ENCODE measurements at regions not wholly inside any gene's neighbourhood (a gene's known extent, or its start where the extent isn't known, plus 50 kb on each side); places are given as distances from the start of the nearest gene placed in this dataset.

DNA sequence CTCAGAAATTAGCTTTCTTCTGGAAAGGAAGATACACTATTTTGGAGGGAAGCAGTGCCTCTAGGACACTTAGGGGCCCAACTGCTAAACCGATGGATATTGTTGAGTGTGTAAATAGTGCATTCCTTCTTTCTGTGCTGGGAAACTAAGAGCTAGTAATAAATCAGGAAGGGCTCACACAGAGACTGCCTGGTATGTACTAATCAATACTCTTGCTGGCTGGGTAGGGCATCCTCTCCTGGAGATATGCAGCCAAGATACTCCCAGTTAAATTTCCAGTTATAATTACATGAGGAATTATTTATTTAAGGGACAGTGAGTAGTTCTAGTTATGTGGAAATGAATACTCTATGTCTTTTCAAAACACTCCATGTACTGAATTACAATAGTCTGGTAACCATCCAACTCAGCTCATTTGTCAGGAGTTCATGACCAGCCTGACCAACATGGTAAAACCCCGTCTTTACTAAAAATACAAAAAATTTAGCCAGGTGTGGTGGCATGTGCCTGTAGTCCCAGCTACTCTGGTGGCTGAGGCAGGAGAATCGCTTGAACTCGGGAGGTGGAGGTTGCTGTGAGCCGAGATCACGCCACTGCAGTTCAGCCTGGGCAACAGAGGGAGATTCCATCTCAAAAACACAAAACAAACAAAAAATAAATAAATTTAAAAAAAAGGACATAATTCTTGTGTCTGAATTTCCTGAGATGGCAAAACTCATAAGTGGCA lies 100.0 kb downstream of the OR2B2 start:
- Histone ChIP-seq H3K56ac (ENCODE audit: extremely low read depth, insufficient read depth, low read length) (no peak overlapping the region), H3K18ac (ENCODE audit: low read depth, low read length) (no peak overlapping the region), H2BK120ac (ENCODE audit: low read depth, low read length) (no peak overlapping the region), H2AK5ac (ENCODE audit: low read depth, low read length) (no peak overlapping the region), H3K9ac (ENCODE audit: low read depth, low read length) (no peak overlapping the region), H3K23ac (ENCODE audit: low read depth, low read length) (peak overlapping the region; percentile 73; the same call in 1 of the 2 replicates), H3K36me3 (ENCODE audit: control insufficient read depth, insufficient read depth, low read length) (no peaks in the 10 kb centered on the region), H3K27me3 (ENCODE audit: control insufficient read depth, insufficient read depth, low read length) (no peaks in the 10 kb centered on the region), H3K4me2 (ENCODE audit: low read depth, low read length) (peak overlapping the region; percentile 45), H3K9me3 (ENCODE audit: control insufficient read depth, insufficient read depth, low read length) (no peaks in the 10 kb centered on the region), H2AFZ (replicated peaks; ENCODE audit: low read length, poor library complexity) (no peak overlapping the region), H3K4me1 (ENCODE audit: control insufficient read depth, insufficient read depth, low read length) (peaks cover 2% of the 10 kb centered on the region; the same call in 1 of the 2 replicates), H2AK9ac (replicated peaks; ENCODE audit: low read depth, low read length, poor library complexity) (no peak overlapping the region), H4K8ac (ENCODE audit: low read depth in 2 of 2, low read length in 2 of 2) (no peak overlapping the region), H3K4me3 (ENCODE audit: insufficient read depth, low read depth, low read length) (no peak overlapping the region), H3K14ac (replicated peaks; ENCODE audit: low read depth, low read length) (no peak overlapping the region), H4K91ac (ENCODE audit: insufficient read depth, low read depth, low read length) (no peak overlapping the region), H4K5ac (ENCODE audit: low read depth, low read length) (peak overlapping the region; percentile 26; the same call in 1 of the 2 replicates), H2BK5ac (ENCODE audit: low read depth, low read length, poor library complexity, severe bottlenecking) (no peak overlapping the region), H3K4ac (ENCODE audit: low read depth, low read length) (0 out of 2 replicates have a peak overlapping the region, but pooled peaks have one; percentile 30), H2BK15ac (ENCODE audit: low read depth, low read length) (no peak overlapping the region), H4K20me1 (ENCODE audit: insufficient read depth, low read length) (no peaks in the 10 kb centered on the region), H3K27ac (ENCODE audit: insufficient read depth, low read length) (no peak overlapping the region; the same call in 1 of the 2 replicates), H2BK20ac (ENCODE audit: low read depth, low read length) (no peak overlapping the region), H3K79me1 (ENCODE audit: low read depth in 1 of 2, low read length in 2 of 2) (no peaks in the 10 kb centered on the region), H3K9me1 (ENCODE audit: insufficient read depth, low read length) (no peaks in the 10 kb centered on the region)
- POLR2A ChIA-PET (ENCODE audit: unreplicated experiment): interaction anchor here (1.5 kb wide), 1 partner anchor 81 kb away, joined by 5 read pairs; a partner anchor contains a TSS
- dilution Hi-C loops (cut with HindIII; ENCODE audit: low sequenced_read_pairs, unreplicated experiment) (no loop called here), intact Hi-C loops (cut with micrococcal nuclease) (no loop called here), in situ Hi-C loops (cut with MboI; ENCODE audit: low sequenced_read_pairs) (loop anchor here (10.0 to 25.0 kb wide), 2 partner anchors 1500 to 1777 kb away; a partner anchor contains a TSS)
- BruUV-seq (replicated peaks): no TSS peak
- no peak for DNase-seq
- CTCF ChIA-PET: interaction anchor here (1.7 kb wide), 1 partner anchor 83 kb away, joined by 5 read pairs; no protein-coding TSS in a partner anchor
- ATAC-seq (ENCODE audit: low read depth): no peak
- 0% methylated on average over 1 of the region's 6 CpGs; no CpG with 5 or more reads in 1 of the 2 experiments for WGBS, 2 experiments (ENCODE audit: extremely low coverage in 2 of 2, insufficient read length in 1 of 2)
- TF ChIP-seq RAD21 (IDR thresholded peaks at IDR 0.05; ENCODE audit: low read length): no peak
- no peak for TF ChIP-seq NFE2L2 (IDR thresholded peaks at IDR 0.05; ENCODE audit: low read depth, low read length)
- no peak for TF ChIP-seq BHLHE40 (IDR thresholded peaks at IDR 0.05; ENCODE audit: low read depth, low read length)
- TF ChIP-seq, protein P1, sequence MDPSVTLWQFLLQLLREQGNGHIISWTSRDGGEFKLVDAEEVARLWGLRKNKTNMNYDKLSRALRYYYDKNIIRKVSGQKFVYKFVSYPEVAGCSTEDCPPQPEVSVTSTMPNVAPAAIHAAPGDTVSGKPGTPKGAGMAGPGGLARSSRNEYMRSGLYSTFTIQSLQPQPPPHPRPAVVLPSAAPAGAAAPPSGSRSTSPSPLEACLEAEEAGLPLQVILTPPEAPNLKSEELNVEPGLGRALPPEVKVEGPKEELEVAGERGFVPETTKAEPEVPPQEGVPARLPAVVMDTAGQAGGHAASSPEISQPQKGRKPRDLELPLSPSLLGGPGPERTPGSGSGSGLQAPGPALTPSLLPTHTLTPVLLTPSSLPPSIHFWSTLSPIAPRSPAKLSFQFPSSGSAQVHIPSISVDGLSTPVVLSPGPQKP (IDR thresholded peaks at IDR 0.05; ENCODE audit: borderline replicate concordance, low read depth, low read length): no peak
- TF ChIP-seq POLR2A (IDR thresholded peaks at IDR 0.05; ENCODE audit: low read depth, low read length): no peak
- no peak for TF ChIP-seq CHD1 (IDR thresholded peaks at IDR 0.05; ENCODE audit: low read depth, low read length)
- no peak for TF ChIP-seq MAFK (IDR thresholded peaks at IDR 0.05; ENCODE audit: low read depth, low read length)
- TF ChIP-seq MAZ (IDR thresholded peaks at IDR 0.05; ENCODE audit: borderline replicate concordance, low read depth, low read length): no peak
- TF ChIP-seq, protein P2, sequence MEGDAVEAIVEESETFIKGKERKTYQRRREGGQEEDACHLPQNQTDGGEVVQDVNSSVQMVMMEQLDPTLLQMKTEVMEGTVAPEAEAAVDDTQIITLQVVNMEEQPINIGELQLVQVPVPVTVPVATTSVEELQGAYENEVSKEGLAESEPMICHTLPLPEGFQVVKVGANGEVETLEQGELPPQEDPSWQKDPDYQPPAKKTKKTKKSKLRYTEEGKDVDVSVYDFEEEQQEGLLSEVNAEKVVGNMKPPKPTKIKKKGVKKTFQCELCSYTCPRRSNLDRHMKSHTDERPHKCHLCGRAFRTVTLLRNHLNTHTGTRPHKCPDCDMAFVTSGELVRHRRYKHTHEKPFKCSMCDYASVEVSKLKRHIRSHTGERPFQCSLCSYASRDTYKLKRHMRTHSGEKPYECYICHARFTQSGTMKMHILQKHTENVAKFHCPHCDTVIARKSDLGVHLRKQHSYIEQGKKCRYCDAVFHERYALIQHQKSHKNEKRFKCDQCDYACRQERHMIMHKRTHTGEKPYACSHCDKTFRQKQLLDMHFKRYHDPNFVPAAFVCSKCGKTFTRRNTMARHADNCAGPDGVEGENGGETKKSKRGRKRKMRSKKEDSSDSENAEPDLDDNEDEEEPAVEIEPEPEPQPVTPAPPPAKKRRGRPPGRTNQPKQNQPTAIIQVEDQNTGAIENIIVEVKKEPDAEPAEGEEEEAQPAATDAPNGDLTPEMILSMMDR (conservative IDR thresholded peaks at IDR 0.05; ENCODE audit: low read depth, low read length): no peak
- TF ChIP-seq, protein P3, sequence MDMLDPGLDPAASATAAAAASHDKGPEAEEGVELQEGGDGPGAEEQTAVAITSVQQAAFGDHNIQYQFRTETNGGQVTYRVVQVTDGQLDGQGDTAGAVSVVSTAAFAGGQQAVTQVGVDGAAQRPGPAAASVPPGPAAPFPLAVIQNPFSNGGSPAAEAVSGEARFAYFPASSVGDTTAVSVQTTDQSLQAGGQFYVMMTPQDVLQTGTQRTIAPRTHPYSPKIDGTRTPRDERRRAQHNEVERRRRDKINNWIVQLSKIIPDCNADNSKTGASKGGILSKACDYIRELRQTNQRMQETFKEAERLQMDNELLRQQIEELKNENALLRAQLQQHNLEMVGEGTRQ (IDR thresholded peaks at IDR 0.05; ENCODE audit: low read depth, low read length): no peak
- no peak for TF ChIP-seq RFX5 (IDR thresholded peaks at IDR 0.05; ENCODE audit: low read depth, low read length)
- TF ChIP-seq CEBPB (IDR thresholded peaks at IDR 0.05; ENCODE audit: low read depth, low read length): no peak
- no peak for TF ChIP-seq MXI1 (IDR thresholded peaks at IDR 0.05; ENCODE audit: borderline replicate concordance, low read depth, low read length)
- TF ChIP-seq RCOR1 (IDR thresholded peaks at IDR 0.05; ENCODE audit: insufficient replicate concordance, low read length): no peak
- TF ChIP-seq SMC3 (IDR thresholded peaks at IDR 0.05; ENCODE audit: low read depth, low read length): no peak

All from IMR-90 (cell line).